Gastrocnemius medialis (tissue), 4 donors: ENCODE measurements at regions not wholly inside any gene's neighbourhood (a gene's known extent, or its start where the extent isn't known, plus 50 kb on each side); places are given as distances from the start of the nearest gene placed in this dataset.

Source experiments
- CTCF ChIP-seq, 5 experiments: fragments of 450-650 bp in 3 of 5; fragments of 200-600 bp in 2 of 5; sonication (generic) in 2 of 5; IDR thresholded peaks in 4 of 5; conservative IDR thresholded peaks in 1 of 5; 1 replicate in 4 of 5; 2 replicates in 1 of 5; pipeline ENCODE4 v1.5.1; 2016 to 2019; ENCODE audit warnings: antibody characterized with exemption in 5 of 5, mild to moderate bottlenecking in 3 of 5, moderate library complexity in 3 of 5
- POLR2A ChIP-seq, 2 donors: fragments of 450-650 bp; IDR thresholded peaks; one replicate each; pipeline ENCODE4 v1.6.1; 2017; ENCODE audit warnings: antibody characterized with exemption in 2 of 2, mild to moderate bottlenecking in 2 of 2, moderate library complexity in 2 of 2

- TF ChIP-seq CTCF (IDR thresholded peaks at IDR 0.05 in 4 of 5, conservative IDR thresholded peaks at IDR 0.05 in 1 of 5) (no peak), POLR2A (IDR thresholded peaks at IDR 0.05) (no peak)
Observed at GRCh38 chr1:110788673-110789072, 84.3 kb upstream of the CD53 start.
